HG02938 (cell line): ENCODE measurements at regions not wholly inside any gene's neighbourhood (a gene's known extent, or its start where the extent isn't known, plus 50 kb on each side); places are given as distances from the start of the nearest gene placed in this dataset.

Source experiments
- ATAC-seq: cut with Tn5 transposase; IDR thresholded peaks from one replicate; pipeline ENCODE4 v1.9.1; 2021; ENCODE audit warnings: mild to moderate bottlenecking, moderate library complexity; ENCODE audit not compliant: unreplicated experiment

- no peak for ATAC-seq
Observed at GRCh38 chr13:89845874-89846273, 1501.6 kb upstream of the MIR17HG start.

GRCh38 chr13:89846926-89847585 lies 1500.4 kb upstream of the MIR17HG start:
- no peak for ATAC-seq

GRCh38 chr13:89852570-89852969 lies 1494.9 kb upstream of the MIR17HG start:
- ATAC-seq, result no peak

GRCh38 chr13:89856512-89856911 lies 1491.0 kb upstream of the MIR17HG start:
- ATAC-seq, result no peak

- no peak for ATAC-seq
Observed at GRCh38 chr13:89857502-89857901, 1490.0 kb upstream of the MIR17HG start.

GRCh38 chr13:89862011-89862690 lies 1485.3 kb upstream of the MIR17HG start:
- no peak for ATAC-seq

GRCh38 chr13:89862691-89863036 lies 1484.8 kb upstream of the MIR17HG start:
- no peak for ATAC-seq

- ATAC-seq, result no peak
Observed at GRCh38 chr13:89865164-89866064, 1482.1 kb upstream of the MIR17HG start.

- no peak for ATAC-seq
Observed at GRCh38 chr13:89869312-89869711, 1478.2 kb upstream of the MIR17HG start.

GRCh38 chr13:89878904-89879303 lies 1468.6 kb upstream of the MIR17HG start:
- ATAC-seq, result no peak

GRCh38 chr13:89880201-89880600 lies 1467.3 kb upstream of the MIR17HG start:
- no peak for ATAC-seq

GRCh38 chr13:89883893-89884448 lies 1463.5 kb upstream of the MIR17HG start:
- no peak for ATAC-seq

GRCh38 chr13:89890806-89891205 lies 1456.7 kb upstream of the MIR17HG start:
- no peak for ATAC-seq

GRCh38 chr13:89891416-89891815 lies 1456.1 kb upstream of the MIR17HG start:
- ATAC-seq, result no peak

GRCh38 chr13:89897681-89898080 lies 1449.8 kb upstream of the MIR17HG start:
- ATAC-seq, result no peak

GRCh38 chr13:89899302-89900103 lies 1448.0 kb upstream of the MIR17HG start:
- no peak for ATAC-seq

- no peak for ATAC-seq
Observed at GRCh38 chr13:89900104-89900765, 1447.3 kb upstream of the MIR17HG start.

- ATAC-seq, result no peak
Observed at GRCh38 chr13:89902223-89902622, 1445.3 kb upstream of the MIR17HG start.

- ATAC-seq, result no peak
Observed at GRCh38 chr13:89903115-89903514, 1444.4 kb upstream of the MIR17HG start.

GRCh38 chr13:89910166-89910565 lies 1437.3 kb upstream of the MIR17HG start:
- ATAC-seq, result no peak
